AG04449 (cell line): ENCODE measurements at regions not wholly inside any gene's neighbourhood (a gene's known extent, or its start where the extent isn't known, plus 50 kb on each side); places are given as distances from the start of the nearest gene placed in this dataset.

Experiments
- CTCF ChIA-PET: fragments of 350-600 bp; formaldehyde crosslinking; extraction: SDS; loops from one replicate; lab custom pipeline; 2021; ENCODE audit warnings: antibody characterized with exemption; lab: Yijun Ruan, JAX
- POLR2A ChIA-PET: fragments of 400-600, 350-600 bp; formaldehyde crosslinking; extraction: SDS; loops from one replicate; lab custom pipeline; 2020; ENCODE audit warnings: antibody characterized with exemption, inconsistent platforms; lab: Yijun Ruan, JAX
- DNase-seq: peaks from one replicate; pipeline ENCODE4 v3.0.0-alpha.2; 2010; ENCODE audit warnings: low read depth, low spot score
- H3K4me3 ChIP-seq: 2 replicates; pipeline ENCODE4 v1.5.1; 2011; ENCODE audit warnings: low read depth, mild to moderate bottlenecking, control low read depth, low read length
- CTCF ChIP-seq: IDR thresholded peaks from one replicate; pipeline ENCODE4 v1.5.1; 2011; ENCODE audit warnings: mild to moderate bottlenecking, moderate library complexity, low read length, control low read depth, inconsistent platforms; ENCODE audit not compliant: insufficient read depth; ENCODE audit errors: missing control alignments

DNA sequence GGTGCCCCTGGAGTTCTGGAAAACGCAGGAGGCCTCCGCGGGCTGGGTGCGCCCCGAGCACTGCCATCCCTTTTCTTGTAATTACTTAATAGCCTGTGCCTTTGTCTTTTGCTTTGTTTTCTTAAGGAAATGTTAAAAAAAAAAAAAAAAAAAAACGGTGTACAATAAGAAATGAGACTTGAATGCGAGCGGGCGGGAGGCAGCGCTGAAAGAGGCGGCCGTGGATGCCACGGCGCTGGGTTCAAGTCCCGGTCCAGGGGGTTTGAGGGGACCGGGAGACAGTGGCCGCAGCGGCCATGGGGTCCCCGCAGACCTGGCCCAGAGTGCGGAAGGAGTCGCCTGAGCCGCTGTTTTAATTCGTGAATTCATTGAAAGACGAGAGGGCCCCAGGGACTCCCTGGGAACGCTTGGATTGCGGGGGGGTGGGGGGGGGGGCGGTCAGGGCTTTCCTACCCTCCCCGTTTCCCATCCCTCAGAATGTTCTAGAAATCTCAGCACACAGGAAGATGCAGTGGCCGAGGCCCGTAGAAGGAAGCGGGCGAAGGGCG is 349.2 kb upstream of the ARGLU1 start:
- no peak for DNase-seq
- H3K4me3 ChIP-seq: peak overlapping the region; percentile 64; the same call in 1 of the 2 replicates
- no peak for TF ChIP-seq CTCF
- ChIA-PET CTCF (interaction anchor here (1.2 kb wide), 1 partner anchor 9 kb away, joined by 4 read pairs; no protein-coding TSS in a partner anchor), POLR2A (no interaction called here)

- ChIA-PET POLR2A (no interaction called here), CTCF (interaction anchor here (0.6 kb wide), 1 partner anchor 10 kb away, joined by 3 read pairs; no protein-coding TSS in a partner anchor)
- no peak for TF ChIP-seq CTCF
- DNase-seq: no peak
- H3K4me3 ChIP-seq: no peak overlapping the region
Measured at GRCh38 chr13:106916329-106916976, 348.5 kb upstream of the ARGLU1 start.

DNA sequence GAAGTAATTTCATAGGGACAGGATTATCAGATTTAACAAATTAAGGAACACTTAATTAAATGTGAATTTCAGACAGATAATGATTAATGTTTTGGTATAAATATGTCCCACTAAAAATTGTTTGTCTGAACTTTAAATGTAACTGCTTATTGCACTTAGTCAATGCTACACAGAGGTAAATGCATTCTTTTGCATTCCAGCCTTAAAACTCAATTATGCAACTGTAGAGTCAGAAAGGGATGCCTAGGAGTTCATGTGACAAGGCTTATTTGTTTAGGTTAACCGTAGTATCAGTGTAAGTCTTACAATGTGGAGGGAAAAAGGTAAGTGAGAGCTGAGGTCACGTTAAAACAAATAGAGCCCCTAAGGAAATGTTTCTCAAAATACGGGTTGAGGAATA is 347.2 kb upstream of the ARGLU1 start:
- H3K4me3 ChIP-seq: no peak overlapping the region
- no peak for DNase-seq
- TF ChIP-seq CTCF: no peak
- CTCF ChIA-PET: no interaction called here
- POLR2A ChIA-PET: no interaction called here

DNA sequence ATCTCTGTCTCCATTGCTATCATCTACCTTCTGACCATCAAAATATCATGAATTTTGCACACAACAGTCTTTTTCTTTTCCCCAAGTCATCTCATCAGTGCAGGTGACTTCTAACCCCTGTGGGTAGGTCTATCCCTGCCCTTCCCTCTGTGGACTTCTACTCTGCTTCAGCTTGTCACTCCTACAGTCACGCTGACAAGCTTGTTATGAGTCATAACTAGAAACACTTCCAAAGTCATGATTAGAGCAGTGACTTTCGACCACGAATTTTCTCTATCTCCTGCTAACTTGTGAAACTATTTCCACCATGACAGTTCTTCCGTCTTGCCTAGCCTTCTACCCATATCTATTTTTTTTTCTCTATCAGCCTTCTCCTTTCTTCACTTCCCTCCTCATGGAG is 343.7 kb upstream of the ARGLU1 start:
- no peak for TF ChIP-seq CTCF
- CTCF ChIA-PET: no interaction called here
- no peak for DNase-seq
- POLR2A ChIA-PET: no interaction called here
- H3K4me3 ChIP-seq: no peak overlapping the region

DNA sequence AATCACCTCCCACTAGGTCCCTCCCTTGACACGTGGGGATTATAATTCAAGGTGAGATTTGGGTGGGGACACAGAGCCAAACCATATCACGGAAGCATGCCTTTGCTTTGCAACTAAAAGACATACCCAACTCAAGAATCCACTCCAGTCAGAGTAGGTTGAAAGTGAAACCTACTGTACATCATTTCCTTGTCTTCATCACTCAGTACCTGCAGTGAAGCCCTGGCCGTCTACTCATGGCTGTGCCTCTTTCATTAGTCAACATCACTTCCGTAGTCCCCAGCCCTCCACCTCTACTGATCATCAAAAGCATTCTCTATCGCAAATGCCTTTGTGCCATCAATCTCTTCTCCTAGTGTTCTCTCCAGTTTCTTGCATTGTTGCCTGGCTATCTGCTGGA is 343.1 kb upstream of the ARGLU1 start:
- DNase-seq: no peak
- H3K4me3 ChIP-seq: no peak overlapping the region
- CTCF ChIA-PET: no interaction called here
- TF ChIP-seq CTCF: no peak
- POLR2A ChIA-PET: no interaction called here

DNA sequence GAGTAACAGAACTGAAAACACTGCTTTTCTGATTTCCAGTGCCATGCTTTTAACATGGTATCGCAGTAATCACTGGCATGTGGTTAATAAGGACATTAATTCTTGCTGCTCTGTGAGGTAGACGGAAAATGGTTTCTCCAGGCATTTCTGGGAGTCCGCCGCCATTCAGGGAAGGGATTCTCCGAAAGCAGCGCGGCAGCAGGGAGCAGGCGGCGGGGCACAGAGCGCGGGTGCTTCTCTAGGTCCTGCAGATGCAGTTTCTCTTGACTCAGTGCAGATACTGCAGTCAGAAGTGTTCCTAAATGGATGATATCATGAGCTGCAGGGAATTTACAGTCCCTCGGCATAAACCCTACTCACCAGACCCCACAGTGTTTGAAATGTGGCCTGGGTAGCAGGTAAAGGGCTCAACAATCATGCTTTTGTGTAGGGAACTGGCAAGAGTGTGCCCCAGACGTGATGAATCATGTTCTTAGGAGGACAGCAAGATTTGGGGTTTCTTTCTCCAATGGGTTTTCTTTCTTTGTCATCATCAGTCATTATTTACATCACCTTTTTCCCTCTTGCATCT is 338.6 kb upstream of the ARGLU1 start:
- TF ChIP-seq CTCF: no peak
- ChIA-PET POLR2A (no interaction called here), CTCF (interaction anchor here (1.0 kb wide), 1 partner anchor 9 kb away, joined by 3 read pairs; no protein-coding TSS in a partner anchor)
- H3K4me3 ChIP-seq: no peak overlapping the region
- no peak for DNase-seq
